Hepatocyte (in vitro differentiated cells): ENCODE measurements at regions not wholly inside any gene's neighbourhood (a gene's known extent, or its start where the extent isn't known, plus 50 kb on each side); places are given as distances from the start of the nearest gene placed in this dataset.

ENCODE experiments used
- DNase-seq: peaks from one replicate; pipeline ENCODE4 v3.0.0-alpha.2; 2016; ENCODE audit warnings: low spot score
- H2AFZ ChIP-seq: fragments of 200-600 bp; sonication (generic); 2 replicates; pipeline ENCODE4 v1.6.0; 2016; ENCODE audit warnings: antibody characterized with exemption, mild to moderate bottlenecking
- H3K27ac ChIP-seq: fragments of 200-600 bp; sonication (generic); 2 replicates; pipeline ENCODE4 v1.5.1; 2016; ENCODE audit warnings: mild to moderate bottlenecking
- H3K27me3 ChIP-seq: fragments of 200-600 bp; sonication (generic); 2 replicates; pipeline ENCODE4 v1.6.1; 2016
- H3K36me3 ChIP-seq: fragments of 200-600 bp; sonication (generic); replicated peaks from 2 replicates; pipeline ENCODE4 v1.5.1; 2016; ENCODE audit warnings: low read depth; ENCODE audit not compliant: insufficient read depth
- H3K4me1 ChIP-seq: fragments of 200-600 bp; sonication (generic); 2 replicates; pipeline ENCODE4 v1.5.1; 2016; ENCODE audit warnings: mild to moderate bottlenecking, moderate library complexity; ENCODE audit not compliant: insufficient read depth
- H3K4me2 ChIP-seq: fragments of 200-600 bp; sonication (generic); 2 replicates; pipeline ENCODE4 v1.6.0; 2016
- H3K4me3 ChIP-seq: fragments of 200-600 bp; sonication (generic); 2 replicates; pipeline ENCODE4 v1.5.1; 2016; ENCODE audit warnings: mild to moderate bottlenecking
- H3K79me2 ChIP-seq: fragments of 200-600 bp; sonication (generic); 2 replicates; pipeline ENCODE4 v1.6.0; 2017; ENCODE audit warnings: mild to moderate bottlenecking
- H3K9me2 ChIP-seq: fragments of 200-600 bp; sonication (generic); replicated peaks from 2 replicates; pipeline ENCODE4 v1.6.0; 2017; ENCODE audit warnings: mild to moderate bottlenecking; ENCODE audit not compliant: insufficient read depth
- H3K9me3 ChIP-seq: fragments of 200-600 bp; sonication (generic); 2 replicates; pipeline ENCODE4 v1.5.1; 2016; ENCODE audit warnings: low read depth, mild to moderate bottlenecking
- H4K20me1 ChIP-seq: fragments of 200-600 bp; sonication (generic); 2 replicates; pipeline ENCODE4 v1.6.0; 2016; ENCODE audit warnings: mild to moderate bottlenecking; ENCODE audit not compliant: insufficient read depth, poor library complexity, severe bottlenecking
- CTCF ChIP-seq: fragments of 200-600 bp; sonication (generic); IDR thresholded peaks from 2 replicates; pipeline ENCODE4 v1.5.1; 2016; ENCODE audit warnings: antibody characterized with exemption, mild to moderate bottlenecking; ENCODE audit not compliant: poor library complexity
- EZH2 ChIP-seq: fragments of 200-600 bp; sonication (generic); IDR thresholded peaks from 2 replicates; pipeline ENCODE4 v1.6.1; 2016; ENCODE audit warnings: antibody characterized with exemption, mild to moderate bottlenecking, borderline replicate concordance
- EZH2phosphoT487 ChIP-seq: fragments of 200-600 bp; sonication (generic); IDR thresholded peaks from one replicate; pipeline ENCODE4 v1.6.1; 2018; ENCODE audit warnings: antibody characterized with exemption, mild to moderate bottlenecking, low read depth, moderate library complexity; ENCODE audit not compliant: unreplicated experiment, severe bottlenecking
- WGBS: methylation state at CpG from one replicate; pipeline ENCODE4 v1.1.6; 2016; ENCODE audit warnings: low lambda C conversion rate; ENCODE audit errors: missing lambda C conversion rate; 5-methylcytosine and 5-hydroxymethylcytosine counted together

DNA sequence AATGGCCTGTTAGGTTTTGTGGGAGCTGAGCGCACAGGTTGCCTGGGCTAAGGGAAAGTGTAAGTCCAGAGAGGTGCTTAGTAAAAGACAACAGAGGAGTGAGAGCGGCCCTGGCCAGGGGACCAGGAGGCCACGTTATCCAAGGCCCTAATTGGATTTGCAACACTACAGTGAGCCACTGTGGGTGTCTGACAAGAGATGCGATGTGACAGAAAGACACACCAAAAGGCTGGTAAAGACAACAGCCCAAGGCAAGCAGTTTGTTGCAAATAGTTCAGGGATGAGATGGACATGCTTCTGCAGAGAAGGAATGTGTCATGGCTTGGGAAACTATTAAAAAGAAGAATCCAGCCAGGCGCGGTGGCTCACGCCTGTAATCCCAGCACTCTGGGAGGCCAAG, 162.7 kb upstream of the KIT start:
- H3K9me2 ChIP-seq, result no peaks in the 10 kb centered on the region
- H4K20me1 ChIP-seq, result no peaks in the 10 kb centered on the region
- no peak for DNase-seq
- TF ChIP-seq EZH2 (no peak), CTCF (no peak)
- H3K36me3 ChIP-seq, result no peaks in the 10 kb centered on the region
- no peaks in the 10 kb centered on the region for H3K79me2 ChIP-seq
- no peaks in the 10 kb centered on the region for H3K9me3 ChIP-seq
- no peaks in the 10 kb centered on the region for H3K27me3 ChIP-seq
- H3K27ac ChIP-seq, result no peak overlapping the region
- H3K4me3 ChIP-seq, result no peak overlapping the region
- WGBS, result 90% methylated on average over 7 of the region's 7 CpGs
- H2AFZ ChIP-seq, result no peak overlapping the region
- H3K4me1 ChIP-seq, result no peaks in the 10 kb centered on the region
- H3K4me2 ChIP-seq, result no peak overlapping the region

DNA sequence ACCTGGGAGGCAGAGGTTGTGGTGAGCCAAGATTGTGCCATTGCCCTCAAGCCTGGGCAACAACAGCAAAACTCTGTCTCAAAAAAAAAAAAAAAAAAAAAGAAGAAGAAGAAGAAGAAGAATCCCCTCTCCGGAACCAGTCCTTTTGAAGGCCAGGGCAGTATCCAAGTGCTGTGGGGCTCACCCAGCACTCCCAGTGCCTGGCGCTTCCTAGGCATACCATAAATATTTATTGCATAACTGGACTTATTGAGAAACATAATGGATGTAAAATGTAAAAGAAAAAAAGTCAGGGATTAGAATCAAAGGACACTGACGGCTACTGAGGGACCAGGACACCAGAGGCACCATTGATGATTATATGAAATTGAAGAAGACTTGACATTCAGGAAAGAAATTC, 162.1 kb upstream of the KIT start:
- no peaks in the 10 kb centered on the region for H3K9me2 ChIP-seq
- TF ChIP-seq EZH2phosphoT487 (no peak), CTCF (no peak), EZH2 (no peak)
- no peak overlapping the region for H2AFZ ChIP-seq
- WGBS, result 95% methylated on average over 3 of the region's 3 CpGs
- no peak overlapping the region for H3K4me3 ChIP-seq
- no peak overlapping the region for H3K27ac ChIP-seq
- H3K4me2 ChIP-seq, result no peak overlapping the region
- no peaks in the 10 kb centered on the region for H3K79me2 ChIP-seq
- no peaks in the 10 kb centered on the region for H3K27me3 ChIP-seq
- no peaks in the 10 kb centered on the region for H4K20me1 ChIP-seq
- no peak for DNase-seq
- no peaks in the 10 kb centered on the region for H3K9me3 ChIP-seq
- no peaks in the 10 kb centered on the region for H3K36me3 ChIP-seq
- H3K4me1 ChIP-seq, result no peaks in the 10 kb centered on the region

DNA sequence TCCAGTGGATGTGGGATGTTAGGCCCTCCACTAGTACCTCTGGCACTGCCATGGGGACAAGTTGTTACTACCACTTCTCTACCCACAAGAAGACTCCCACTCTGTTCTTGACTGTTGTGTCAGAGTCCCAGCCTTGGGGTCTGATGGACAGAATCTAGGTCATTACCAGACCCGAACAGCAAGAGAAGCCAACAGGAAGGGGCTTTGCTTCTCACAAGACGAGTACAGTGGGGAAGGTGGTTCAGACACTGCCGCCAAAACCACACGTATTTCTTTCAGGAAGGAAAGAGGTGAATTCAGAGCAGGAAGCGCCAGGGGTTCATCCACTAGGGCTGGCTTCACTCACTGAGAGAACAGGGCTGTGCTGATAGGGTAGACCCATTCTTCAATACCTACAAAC, 161.3 kb upstream of the KIT start:
- DNase-seq, result no peak
- Histone ChIP-seq H3K27me3 (no peaks in the 10 kb centered on the region), H3K9me2 (no peaks in the 10 kb centered on the region), H3K27ac (no peak overlapping the region), H3K4me2 (no peak overlapping the region), H3K79me2 (no peaks in the 10 kb centered on the region), H2AFZ (no peak overlapping the region), H3K4me3 (no peak overlapping the region), H4K20me1 (no peaks in the 10 kb centered on the region), H3K9me3 (no peaks in the 10 kb centered on the region), H3K36me3 (no peaks in the 10 kb centered on the region), H3K4me1 (no peaks in the 10 kb centered on the region)
- no peak for TF ChIP-seq EZH2
- no peak for TF ChIP-seq CTCF
- no peak for TF ChIP-seq EZH2phosphoT487
- 90% methylated on average over 5 of the region's 5 CpGs for WGBS

GRCh38 chr4:54497947-54498346, 159.8 kb upstream of the KIT start:
- H3K27ac ChIP-seq, result no peak overlapping the region
- no peak overlapping the region for H3K4me2 ChIP-seq

More at GRCh38 chr4:54497947-54498346, 159.8 kb upstream of the KIT start:
- no peak overlapping the region for H2AFZ ChIP-seq
- H4K20me1 ChIP-seq, result no peaks in the 10 kb centered on the region
- H3K4me1 ChIP-seq, result no peaks in the 10 kb centered on the region
- no peaks in the 10 kb centered on the region for H3K9me2 ChIP-seq
- H3K27me3 ChIP-seq, result no peaks in the 10 kb centered on the region
- no peaks in the 10 kb centered on the region for H3K9me3 ChIP-seq
- no peak for DNase-seq
- H3K36me3 ChIP-seq, result no peaks in the 10 kb centered on the region
- no peak for TF ChIP-seq EZH2
- no peak for TF ChIP-seq CTCF
- no peaks in the 10 kb centered on the region for H3K79me2 ChIP-seq
- no peak overlapping the region for H3K4me3 ChIP-seq
- 66% methylated on average over 3 of the region's 3 CpGs for WGBS
